Activated gamma-delta T cell (primary cell): ENCODE measurements at regions not wholly inside any gene's neighbourhood (a gene's known extent, or its start where the extent isn't known, plus 50 kb on each side); places are given as distances from the start of the nearest gene placed in this dataset.

Source experiments
- DNase-seq: peaks from one replicate; lab custom pipeline; 2025; lab: John Stamatoyannopoulos, UW

- no peak for DNase-seq
These were observed 497.5 kb upstream of the MGMT start for GRCh38 chr10:128969551-128969950.

GRCh38 chr10:128971374-128972035, 495.5 kb upstream of the MGMT start:
- no peak for DNase-seq

- no peak for DNase-seq
These were observed 495.0 kb upstream of the MGMT start for GRCh38 chr10:128972036-128972405.

DNA sequence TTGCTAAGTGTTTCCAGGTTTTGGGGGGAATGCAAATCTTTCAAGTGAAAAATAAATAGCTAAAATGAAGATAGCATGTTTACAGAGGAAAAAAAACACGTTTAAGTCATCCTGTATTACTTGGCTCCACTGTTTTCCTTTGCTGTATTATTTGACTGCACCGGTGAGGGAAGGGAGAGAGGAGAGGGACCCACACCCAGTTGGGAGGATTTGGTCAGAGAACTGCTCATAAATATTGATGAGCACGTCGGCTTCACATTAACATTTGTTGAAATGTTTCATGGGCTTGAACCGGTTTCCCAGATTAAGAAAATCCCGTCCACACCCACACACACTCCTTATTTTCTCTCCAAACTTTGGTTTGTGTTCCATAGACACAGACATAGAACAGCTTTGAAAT, 493.8 kb upstream of the MGMT start:
- no peak for DNase-seq

GRCh38 chr10:128976856-128977255, 490.2 kb upstream of the MGMT start:
- DNase-seq: no peak

DNA sequence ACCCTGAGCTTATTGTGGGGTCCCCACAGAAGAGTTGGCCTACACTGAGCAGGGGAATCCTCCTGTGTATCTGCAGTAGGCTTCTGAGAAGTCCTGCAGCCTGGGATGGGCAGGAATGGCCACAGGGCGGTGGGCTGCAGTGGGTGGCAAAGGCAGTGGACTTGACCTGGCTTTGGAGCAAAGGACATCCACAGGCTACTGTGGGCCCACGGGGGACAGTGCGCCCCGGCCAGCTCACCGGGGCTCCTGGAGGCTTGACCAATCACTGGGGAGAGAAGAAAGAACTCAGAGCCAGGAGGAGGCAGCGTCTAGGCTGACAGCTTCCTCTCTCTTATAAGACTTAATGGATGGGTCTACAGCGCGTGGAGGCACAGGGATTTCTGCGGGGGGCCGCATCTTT, 488.8 kb upstream of the MGMT start:
- DNase-seq: no peak

DNA sequence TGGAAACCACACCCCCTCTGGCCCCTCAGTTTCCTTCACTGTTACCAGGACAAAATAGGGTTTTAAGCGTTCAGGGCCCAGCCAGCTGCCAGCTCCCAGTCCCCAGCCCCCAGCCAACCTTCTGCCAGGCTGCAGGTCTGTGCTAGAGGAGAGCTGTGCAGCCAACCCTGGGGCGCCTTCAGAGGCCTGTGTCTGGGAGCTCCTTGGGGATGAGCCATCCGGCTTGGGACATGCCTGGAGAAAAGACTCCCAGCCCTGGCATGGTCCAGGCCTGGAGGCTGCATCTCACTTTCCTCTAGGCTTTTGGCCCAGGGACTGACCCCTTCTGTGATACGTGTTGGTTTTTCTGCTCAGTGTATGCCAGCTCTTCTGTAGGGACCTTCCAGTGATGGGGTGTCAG, 487.6 kb upstream of the MGMT start:
- no peak for DNase-seq

GRCh38 chr10:128981251-128981650, 485.8 kb upstream of the MGMT start:
- DNase-seq: no peak

GRCh38 chr10:128981881-128982615, 485.0 kb upstream of the MGMT start:
- DNase-seq: no peak

GRCh38 chr10:128982616-128982915, 484.5 kb upstream of the MGMT start:
- DNase-seq: no peak

- no peak for DNase-seq
These were observed 482.0 kb upstream of the MGMT start for GRCh38 chr10:128985036-128985435.

DNA sequence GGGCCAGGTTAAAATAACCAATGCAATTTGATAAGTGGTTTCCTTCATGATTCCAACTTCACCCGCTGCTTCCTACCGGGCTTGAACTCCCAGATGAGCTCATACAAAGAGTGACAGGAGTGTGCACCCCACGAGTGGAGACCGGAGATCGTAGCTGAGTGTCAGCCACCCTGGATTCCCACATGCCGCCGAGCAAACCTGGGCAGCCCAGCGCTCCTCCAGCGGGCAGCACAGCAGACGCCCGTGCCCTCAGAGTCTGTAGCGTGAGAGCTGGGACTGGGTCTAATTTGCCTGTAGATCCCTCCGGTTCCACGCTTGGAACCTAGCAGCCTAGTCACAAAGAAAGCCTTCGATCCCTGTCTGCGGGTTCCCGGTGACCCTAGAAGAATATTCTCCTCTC, 476.1 kb upstream of the MGMT start:
- DNase-seq: no peak

DNA sequence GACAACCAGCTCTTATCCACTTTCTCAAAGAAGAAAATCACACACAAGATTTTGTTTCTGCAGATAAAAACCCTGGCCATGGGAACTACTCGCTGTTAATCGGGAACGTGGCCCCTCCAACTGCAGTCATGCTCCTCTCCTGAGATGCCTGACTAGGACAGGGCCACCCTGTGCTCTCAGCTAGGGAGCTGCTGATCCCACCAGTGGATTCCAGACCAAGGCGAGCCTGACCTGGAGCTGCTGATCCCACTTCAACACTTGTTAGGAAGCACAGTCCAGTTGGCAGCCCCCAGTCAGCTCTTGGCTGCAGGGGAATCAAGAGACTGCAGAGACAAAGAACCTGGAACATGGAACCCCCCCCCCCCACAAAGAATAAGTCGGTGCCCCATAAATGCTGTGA, 474.3 kb upstream of the MGMT start:
- DNase-seq: no peak

GRCh38 chr10:128993443-128993842, 473.6 kb upstream of the MGMT start:
- DNase-seq: no peak

- DNase-seq: no peak
These were observed 473.0 kb upstream of the MGMT start for GRCh38 chr10:128993911-128994538.

DNA sequence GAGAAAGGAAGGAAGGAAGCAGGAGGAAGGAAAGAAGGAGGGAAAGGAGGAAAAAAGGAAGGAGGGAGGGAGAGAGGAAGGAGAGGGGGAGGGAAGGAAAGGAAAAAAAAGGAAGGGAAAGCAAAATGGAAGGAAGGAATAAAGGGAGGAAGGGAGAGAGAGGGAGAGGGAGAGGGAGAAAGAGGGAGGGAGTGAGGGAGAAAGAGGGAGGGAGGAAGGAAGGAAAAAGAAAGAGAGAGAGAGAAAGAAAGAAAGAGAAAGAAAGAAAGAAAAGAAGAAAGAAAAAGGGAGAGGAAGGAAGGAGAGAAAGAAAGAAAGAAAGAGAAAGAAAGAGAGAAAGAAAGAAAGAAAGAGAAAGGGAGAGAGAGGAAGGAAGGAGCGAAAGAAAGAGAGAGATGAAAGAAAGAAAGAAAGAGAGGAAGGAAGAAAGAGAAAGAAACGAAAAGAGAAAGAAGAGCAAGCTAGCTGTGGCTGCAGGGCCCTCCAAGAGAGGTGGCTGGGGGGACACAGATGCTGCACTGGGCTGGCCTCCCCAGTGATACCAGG, 472.4 kb upstream of the MGMT start:
- DNase-seq: no peak

GRCh38 chr10:128995676-128996075, 471.4 kb upstream of the MGMT start:
- no peak for DNase-seq

DNA sequence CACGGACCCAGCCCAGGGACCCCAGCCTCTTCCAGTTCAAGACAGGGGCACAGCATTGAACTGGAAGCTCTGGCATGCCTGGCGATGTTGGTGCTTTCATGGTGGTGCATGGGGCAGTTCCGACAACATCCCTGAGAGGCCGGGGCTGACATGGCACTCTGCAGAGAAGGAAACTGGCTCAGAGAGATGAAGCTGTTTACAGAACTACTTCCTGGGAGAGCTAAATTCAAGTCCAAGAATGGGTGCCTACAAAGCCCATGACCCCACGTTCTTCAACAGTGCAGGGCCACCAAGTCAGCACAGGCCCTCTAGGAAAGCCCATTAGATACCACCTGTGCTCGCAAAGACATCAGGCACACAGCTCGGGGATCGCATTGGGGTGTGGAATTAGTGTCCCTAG, 470.9 kb upstream of the MGMT start:
- DNase-seq: no peak

GRCh38 chr10:128998101-128998805, 468.8 kb upstream of the MGMT start:
- DNase-seq: no peak

GRCh38 chr10:129004398-129004797, 462.6 kb upstream of the MGMT start:
- DNase-seq: no peak

GRCh38 chr10:129005080-129005479, 462.0 kb upstream of the MGMT start:
- no peak for DNase-seq

DNA sequence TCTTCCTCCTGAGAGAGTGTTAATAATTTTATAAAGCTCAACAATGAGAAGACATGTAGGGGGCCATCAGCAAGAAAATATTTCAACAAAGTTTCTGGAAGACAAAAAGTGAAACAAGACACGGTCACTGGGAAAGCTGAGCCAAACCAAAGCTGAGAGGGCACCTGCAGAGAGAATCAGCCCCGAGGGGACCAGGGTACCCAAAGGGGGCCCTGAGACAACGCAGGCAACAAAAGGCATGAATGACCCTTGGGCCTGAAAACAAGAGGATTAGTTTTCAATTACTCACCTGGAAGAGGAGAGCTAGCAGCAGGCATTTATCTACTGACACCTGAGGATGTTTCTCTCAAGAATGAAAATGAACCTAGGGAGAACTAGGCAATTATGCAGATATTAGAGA, 461.2 kb upstream of the MGMT start:
- no peak for DNase-seq

- no peak for DNase-seq
These were observed 448.5 kb upstream of the MGMT start for GRCh38 chr10:129018511-129018910.
